Thymus (tissue), 11 donors: ENCODE measurements at regions not wholly inside any gene's neighbourhood (a gene's known extent, or its start where the extent isn't known, plus 50 kb on each side); places are given as distances from the start of the nearest gene placed in this dataset.
"Not testable (repeated sequence)": the region's sequence is repeated elsewhere in the genome, so short reads cannot be mapped to it uniquely, and the experiment has no call there.

Experiments used
- DNase-seq, 9 donors: peaks; one replicate each; pipeline ENCODE4 v3.0.0-alpha.2; 2013; ENCODE audit warnings: low spot score in 9 of 9, low read depth in 6 of 9, missing footprints in 1 of 9
- H3K27ac ChIP-seq, 2 donors: one replicate each; pipeline ENCODE4 v1.5.1; 2013; ENCODE audit warnings: control low read depth in 1 of 2, low read depth in 1 of 2, low read length in 1 of 2, mild to moderate bottlenecking in 1 of 2, moderate library complexity in 1 of 2
- H3K27me3 ChIP-seq, 2 donors: one replicate each; pipeline ENCODE4 v1.5.1; 2013; ENCODE audit warnings: low read length in 1 of 2; ENCODE audit not compliant: control insufficient read depth in 2 of 2, insufficient read depth in 1 of 2
- H3K36me3 ChIP-seq, 2 donors: one replicate each; pipeline ENCODE4 v1.5.1; 2013; ENCODE audit warnings: low read length in 1 of 2, mild to moderate bottlenecking in 1 of 2, moderate library complexity in 1 of 2; ENCODE audit not compliant: control insufficient read depth in 2 of 2, insufficient read depth in 2 of 2
- H3K4me1 ChIP-seq, 2 donors: one replicate each; pipeline ENCODE4 v1.5.1; 2013; ENCODE audit warnings: low read length in 2 of 2; ENCODE audit not compliant: control insufficient read depth in 2 of 2, insufficient read depth in 2 of 2
- H3K4me3 ChIP-seq, 2 donors: one replicate each; pipeline ENCODE4 v1.5.1; 2013; ENCODE audit warnings: low read length in 2 of 2, control low read depth in 1 of 2, mild to moderate bottlenecking in 1 of 2
- H3K9me3 ChIP-seq, 2 donors: one replicate each; pipeline ENCODE4 v1.5.1; 2013; ENCODE audit warnings: low read length in 1 of 2, mild to moderate bottlenecking in 1 of 2; ENCODE audit not compliant: control insufficient read depth in 2 of 2, insufficient read depth in 1 of 2
- WGBS: extraction: QIAGEN DNeasy Blood & Tissue Kit; methylation state at CpG from one replicate; pipeline ENCODE4 v1.1.7; 2013; 5-methylcytosine and 5-hydroxymethylcytosine counted together
- donor health status: healthy.

DNA sequence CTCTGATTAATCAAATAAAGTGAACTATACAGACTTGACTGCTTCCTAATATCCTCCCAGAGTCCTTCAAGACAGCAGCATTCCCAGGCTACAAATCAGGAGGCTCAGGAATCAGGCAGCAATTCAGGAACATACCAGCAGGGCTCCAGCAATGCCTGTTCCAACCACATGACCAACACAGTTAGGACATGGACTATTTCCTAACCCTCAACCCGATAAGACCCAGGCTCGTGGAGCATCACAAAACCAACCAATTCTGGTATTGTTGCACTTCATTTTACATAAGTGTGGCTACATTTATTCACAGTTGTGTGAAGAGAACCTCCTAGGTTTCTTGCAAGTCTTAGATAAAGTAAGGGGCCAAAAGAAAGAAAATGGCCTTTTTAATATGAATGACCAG lies 546.2 kb upstream of the ADGRL2 start:
- Histone ChIP-seq H3K27ac (no peak overlapping the region), H3K4me1 (no peaks in the 10 kb centered on the region), H3K9me3 (no peaks in the 10 kb centered on the region), H3K4me3 (no peak overlapping the region), H3K36me3 (no peaks in the 10 kb centered on the region), H3K27me3 (no peaks in the 10 kb centered on the region)
- WGBS = 87% methylated on average over 2 of the region's 2 CpGs
- no peak for DNase-seq

- 94% methylated on average over 2 of the region's 2 CpGs for WGBS
- Histone ChIP-seq H3K4me3 (no peak overlapping the region), H3K9me3 (no peaks in the 10 kb centered on the region), H3K27ac (no peak overlapping the region), H3K36me3 (no peaks in the 10 kb centered on the region), H3K27me3 (no peaks in the 10 kb centered on the region), H3K4me1 (no peaks in the 10 kb centered on the region)
- DNase-seq = no peak
These were observed 546.7 kb upstream of the ADGRL2 start for GRCh38 chr1:81254068-81254467.

DNA sequence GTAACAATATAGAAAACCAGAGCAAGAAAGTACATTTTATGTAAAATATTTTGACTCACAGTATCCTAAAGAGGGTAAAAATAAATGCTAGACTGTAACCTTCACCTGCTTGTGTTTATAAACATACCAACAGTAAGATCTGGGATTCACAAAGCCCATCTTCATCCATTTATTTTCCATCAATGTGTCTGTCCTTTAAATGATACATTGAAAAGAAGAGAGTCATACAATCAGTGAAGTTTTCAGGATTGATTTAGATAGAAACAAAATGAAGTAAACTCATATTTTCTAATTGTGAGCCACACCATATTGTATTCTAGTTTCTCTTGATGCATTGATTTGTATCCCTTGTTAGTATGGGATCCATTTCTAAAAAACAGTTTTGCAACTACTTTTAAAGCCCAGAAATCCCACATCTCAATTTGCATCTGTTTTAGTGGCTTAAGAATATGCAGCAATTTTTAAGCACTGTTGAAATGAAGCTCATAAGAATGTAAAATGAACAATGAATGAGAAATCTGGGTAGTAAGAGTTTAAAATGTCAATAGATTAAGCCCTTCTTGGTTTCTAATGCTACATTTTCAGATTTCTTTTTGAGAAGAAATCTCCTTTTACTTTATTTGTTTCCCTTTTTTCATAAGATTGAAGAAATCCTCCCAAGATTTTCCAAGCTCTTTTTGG lies 548.1 kb upstream of the ADGRL2 start:
- no peaks in the 10 kb centered on the region for H3K4me1 ChIP-seq
- H3K9me3 ChIP-seq = no peaks in the 10 kb centered on the region
- H3K27me3 ChIP-seq = no peaks in the 10 kb centered on the region
- H3K27ac ChIP-seq = no peak overlapping the region
- no peak for DNase-seq
- H3K4me3 ChIP-seq = no peak overlapping the region
- H3K36me3 ChIP-seq = no peaks in the 10 kb centered on the region

GRCh38 chr1:81250825-81251224 lies 549.9 kb upstream of the ADGRL2 start:
- not testable (repeated sequence) for H3K27ac ChIP-seq, H3K36me3 ChIP-seq, H3K4me1 ChIP-seq, H3K4me3 ChIP-seq, H3K27me3 ChIP-seq, H3K9me3 ChIP-seq, DNase-seq
- 94% methylated on average over 4 of the region's 5 CpGs for WGBS

DNA sequence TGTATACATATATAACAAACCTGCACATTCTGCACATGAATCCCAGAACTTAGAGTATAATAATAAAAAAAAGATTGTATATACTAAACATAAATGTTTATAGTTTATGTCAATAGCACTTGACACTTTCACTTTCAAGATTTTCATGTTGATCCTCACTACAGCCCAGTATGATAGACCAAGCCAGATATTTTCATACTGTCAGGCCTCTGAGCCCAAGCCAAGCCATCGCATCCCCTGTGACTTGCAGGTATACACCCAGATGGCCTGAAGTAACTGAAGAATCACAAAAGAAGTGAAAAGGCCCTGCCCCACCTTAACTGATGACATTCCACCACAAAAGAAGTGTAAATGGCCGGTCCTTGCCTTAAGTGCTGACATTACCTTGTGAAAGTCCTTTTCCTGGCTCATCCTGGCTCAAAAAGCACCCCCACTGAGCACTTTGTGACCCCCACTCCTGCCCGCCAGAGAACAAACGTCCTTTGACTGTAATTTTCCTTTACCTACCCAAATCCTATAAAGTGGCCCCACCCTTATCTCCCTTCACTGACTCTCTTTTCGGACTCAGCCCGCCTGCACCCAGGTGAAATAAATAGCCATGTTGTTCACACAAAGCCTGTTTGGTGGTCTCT lies 555.5 kb upstream of the ADGRL2 start:
- 85% methylated on average over 5 of the region's 6 CpGs for WGBS
- not testable (repeated sequence) for DNase-seq

GRCh38 chr1:81244612-81245011 lies 556.1 kb upstream of the ADGRL2 start:
- H3K36me3 ChIP-seq, H3K4me1 ChIP-seq, H3K9me3 ChIP-seq, DNase-seq, H3K27me3 ChIP-seq, H3K27ac ChIP-seq, H3K4me3 ChIP-seq: not testable (repeated sequence)
- 93% methylated on average over 3 of the region's 3 CpGs for WGBS

More for the DNA sequence above, 555.5 kb upstream of the ADGRL2 start:
- H3K36me3 ChIP-seq, H3K27ac ChIP-seq, H3K27me3 ChIP-seq, H3K9me3 ChIP-seq, H3K4me1 ChIP-seq, H3K4me3 ChIP-seq: not testable (repeated sequence)

GRCh38 chr1:81242103-81242502 lies 558.6 kb upstream of the ADGRL2 start:
- H3K27ac ChIP-seq = no peak overlapping the region
- 86% methylated on average over 2 of the region's 2 CpGs for WGBS
- no peaks in the 10 kb centered on the region for H3K9me3 ChIP-seq
- H3K27me3 ChIP-seq = no peaks in the 10 kb centered on the region
- no peaks in the 10 kb centered on the region for H3K4me1 ChIP-seq
- H3K4me3 ChIP-seq = no peak overlapping the region
- no peaks in the 10 kb centered on the region for H3K36me3 ChIP-seq
- DNase-seq = no peak

- 82% methylated on average over 3 of the region's 3 CpGs for WGBS
- Histone ChIP-seq H3K36me3 (no peaks in the 10 kb centered on the region), H3K27ac (no peak overlapping the region), H3K27me3 (no peaks in the 10 kb centered on the region), H3K4me3 (no peak overlapping the region), H3K4me1 (no peaks in the 10 kb centered on the region), H3K9me3 (no peaks in the 10 kb centered on the region)
- DNase-seq = no peak
These were observed 562.6 kb upstream of the ADGRL2 start for GRCh38 chr1:81238129-81238528.

DNA sequence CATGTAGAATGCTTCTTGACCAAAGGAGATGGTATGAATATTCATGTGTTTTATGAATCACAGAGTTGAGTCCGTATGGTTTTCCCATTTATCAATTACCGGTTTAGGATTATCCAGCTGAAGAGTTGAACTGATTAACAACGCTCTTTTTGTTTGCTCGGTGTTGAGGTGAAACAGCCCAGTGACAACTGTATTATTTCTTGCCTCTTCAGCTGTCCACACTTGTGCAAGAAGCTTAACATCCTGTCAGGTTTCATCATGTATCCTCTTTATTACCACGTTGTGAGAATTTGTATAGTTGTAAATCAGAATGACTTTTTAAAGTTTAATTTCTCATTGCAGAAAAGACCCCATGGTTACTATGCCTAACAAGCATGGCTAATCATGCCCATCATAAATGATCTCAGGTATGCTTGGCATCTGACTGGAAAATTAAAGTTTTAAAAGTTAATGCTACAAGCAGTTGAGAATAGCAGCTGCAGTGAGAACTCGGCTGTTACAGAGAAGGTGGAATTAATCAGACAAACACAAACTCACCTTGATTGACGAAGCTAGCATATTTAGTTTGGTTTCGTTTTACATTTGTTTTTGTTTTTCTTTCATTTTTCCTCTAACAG lies 563.2 kb upstream of the ADGRL2 start:
- no peak for DNase-seq
- no peaks in the 10 kb centered on the region for H3K9me3 ChIP-seq
- WGBS = 71% methylated on average over 8 of the region's 8 CpGs
- H3K36me3 ChIP-seq = no peaks in the 10 kb centered on the region
- H3K27me3 ChIP-seq = no peaks in the 10 kb centered on the region
- no peak overlapping the region for H3K4me3 ChIP-seq
- H3K27ac ChIP-seq = no peak overlapping the region
- no peaks in the 10 kb centered on the region for H3K4me1 ChIP-seq
